RWPE2 (cell line): ENCODE measurements at regions not wholly inside any gene's neighbourhood (a gene's known extent, or its start where the extent isn't known, plus 50 kb on each side); places are given as distances from the start of the nearest gene placed in this dataset.
"Not testable (repeated sequence)": the region's sequence is repeated elsewhere in the genome, so short reads cannot be mapped to it uniquely, and the experiment has no call there.

ENCODE experiments used
- ATAC-seq: fragments of 200-7000 bp; cut with Tn5 transposase; 3 replicates; pipeline ENCODE4 v1.9.1; 2021; ENCODE audit warnings: low read depth
- DNase-seq: peaks from one replicate; pipeline ENCODE4 v3.0.0-alpha.2; 2020; ENCODE audit warnings: low spot score
- H3K27ac ChIP-seq: fragments of 450-650 bp; 2 replicates; pipeline ENCODE4 v1.5.1; 2017; ENCODE audit warnings: mild to moderate bottlenecking; ENCODE audit not compliant: poor library complexity, severe bottlenecking
- H3K27me3 ChIP-seq: fragments of 250-450 bp; sonication (Bioruptor Pico); 2 replicates; pipeline ENCODE4 v1.5.1; 2021; ENCODE audit warnings: mild to moderate bottlenecking, moderate library complexity; ENCODE audit not compliant: insufficient read depth, poor library complexity, severe bottlenecking
- H3K36me3 ChIP-seq: fragments of 250-450 bp; sonication (Bioruptor Pico); 2 replicates; pipeline ENCODE4 v1.5.1; 2020; ENCODE audit warnings: low read depth, mild to moderate bottlenecking, moderate library complexity
- H3K4me1 ChIP-seq: fragments of 250-450 bp; sonication (Bioruptor Pico); 2 replicates; pipeline ENCODE4 v1.5.1; 2021; ENCODE audit warnings: mild to moderate bottlenecking, moderate library complexity; ENCODE audit not compliant: insufficient read depth, poor library complexity, severe bottlenecking
- H3K4me3 ChIP-seq: fragments of 250-450 bp; sonication (Bioruptor Pico); 2 replicates; pipeline ENCODE4 v1.5.1; 2021; ENCODE audit warnings: mild to moderate bottlenecking, moderate library complexity; ENCODE audit not compliant: severe bottlenecking
- H3K9me3 ChIP-seq: fragments of 250-450 bp; sonication (Bioruptor Pico); 2 replicates; pipeline ENCODE4 v1.5.1; 2021; ENCODE audit warnings: mild to moderate bottlenecking, moderate library complexity; ENCODE audit not compliant: severe bottlenecking

- H3K9me3 ChIP-seq, H3K27me3 ChIP-seq, H3K4me3 ChIP-seq, H3K4me1 ChIP-seq, H3K36me3 ChIP-seq, ATAC-seq, H3K27ac ChIP-seq, DNase-seq: not testable (repeated sequence)
Measured at GRCh38 chr9:39018107-39018506, 269.9 kb downstream of the CNTNAP3 start.

GRCh38 chr9:39015178-39015577 is 272.8 kb downstream of the CNTNAP3 start:
- DNase-seq, H3K27ac ChIP-seq, H3K27me3 ChIP-seq, H3K9me3 ChIP-seq, H3K36me3 ChIP-seq, H3K4me1 ChIP-seq, H3K4me3 ChIP-seq: not testable (repeated sequence)
- peak; percentile 85 for ATAC-seq

GRCh38 chr9:39014805-39015123 is 273.2 kb downstream of the CNTNAP3 start:
- H3K27ac ChIP-seq, H3K36me3 ChIP-seq, H3K27me3 ChIP-seq, H3K4me1 ChIP-seq, DNase-seq, H3K4me3 ChIP-seq, ATAC-seq, H3K9me3 ChIP-seq: not testable (repeated sequence)

- not testable (repeated sequence) for H3K4me3 ChIP-seq, H3K9me3 ChIP-seq, H3K27me3 ChIP-seq, H3K36me3 ChIP-seq, DNase-seq, H3K4me1 ChIP-seq, H3K27ac ChIP-seq
- ATAC-seq, result peak; percentile 12; the same call in 1 of the 3 replicates
Measured at GRCh38 chr9:39014096-39014804, 273.7 kb downstream of the CNTNAP3 start.

- H3K9me3 ChIP-seq, H3K27ac ChIP-seq, H3K4me1 ChIP-seq, H3K4me3 ChIP-seq, DNase-seq, ATAC-seq, H3K27me3 ChIP-seq, H3K36me3 ChIP-seq: not testable (repeated sequence)
Measured at GRCh38 chr9:39009743-39010142, 278.2 kb downstream of the CNTNAP3 start.

- not testable (repeated sequence) for DNase-seq, H3K4me3 ChIP-seq, H3K27ac ChIP-seq, H3K36me3 ChIP-seq, H3K4me1 ChIP-seq, ATAC-seq, H3K9me3 ChIP-seq, H3K27me3 ChIP-seq
Measured at GRCh38 chr9:39009343-39009742, 278.6 kb downstream of the CNTNAP3 start.

- H3K4me1 ChIP-seq, H3K36me3 ChIP-seq, H3K27me3 ChIP-seq, H3K9me3 ChIP-seq, H3K27ac ChIP-seq, ATAC-seq, DNase-seq, H3K4me3 ChIP-seq: not testable (repeated sequence)
Measured at GRCh38 chr9:39008907-39009306, 279.1 kb downstream of the CNTNAP3 start.

- DNase-seq, H3K9me3 ChIP-seq, H3K4me1 ChIP-seq, H3K27me3 ChIP-seq, H3K36me3 ChIP-seq, H3K4me3 ChIP-seq: not testable (repeated sequence)
- peak; percentile 81 for ATAC-seq
- peak overlapping the region; percentile 8 for H3K27ac ChIP-seq
Measured at GRCh38 chr9:39005736-39006135, 282.2 kb downstream of the CNTNAP3 start.

GRCh38 chr9:39001085-39001593 is 281.2 kb upstream of the FAM240B start:
- H3K4me1 ChIP-seq, H3K27me3 ChIP-seq, H3K4me3 ChIP-seq, H3K36me3 ChIP-seq, DNase-seq, H3K27ac ChIP-seq, H3K9me3 ChIP-seq: not testable (repeated sequence)
- peak; percentile 78 for ATAC-seq

- H3K9me3 ChIP-seq, ATAC-seq, H3K4me1 ChIP-seq, H3K36me3 ChIP-seq, DNase-seq, H3K4me3 ChIP-seq, H3K27ac ChIP-seq, H3K27me3 ChIP-seq: not testable (repeated sequence)
Measured at GRCh38 chr9:38999277-38999676, 279.3 kb upstream of the FAM240B start.

- not testable (repeated sequence) for DNase-seq, H3K36me3 ChIP-seq, H3K27me3 ChIP-seq, ATAC-seq, H3K4me3 ChIP-seq, H3K4me1 ChIP-seq, H3K27ac ChIP-seq, H3K9me3 ChIP-seq
Measured at GRCh38 chr9:38993690-38994089, 273.8 kb upstream of the FAM240B start.

GRCh38 chr9:38993156-38993555 is 273.2 kb upstream of the FAM240B start:
- H3K9me3 ChIP-seq, H3K27me3 ChIP-seq, H3K36me3 ChIP-seq, H3K4me1 ChIP-seq, ATAC-seq, H3K27ac ChIP-seq, H3K4me3 ChIP-seq, DNase-seq: not testable (repeated sequence)
